ENCODE measurements at regions not wholly inside any gene's neighbourhood (a gene's known extent, or its start where the extent isn't known, plus 50 kb on each side); places are given as distances from the start of the nearest gene placed in this dataset.

- CTCF ChIA-PET = no interaction called here
These were observed 626.7 kb downstream of the PRR16 start for GRCh38 chr5:121090822-121091221.

More at GRCh38 chr5:121090822-121091221, 626.7 kb downstream of the PRR16 start:
- no peak overlapping the region for H2AFZ ChIP-seq (replicated peaks; ENCODE audit: low read length, poor library complexity)
- H4K8ac ChIP-seq (ENCODE audit: low read depth in 2 of 2, low read length in 2 of 2) = no peak overlapping the region
- H3K23ac ChIP-seq (ENCODE audit: low read depth, low read length) = no peak overlapping the region
- POLR2A ChIA-PET (ENCODE audit: unreplicated experiment) = no interaction called here
- no peak overlapping the region for H2BK15ac ChIP-seq (ENCODE audit: low read depth, low read length)
- H3K4me3 ChIP-seq (ENCODE audit: insufficient read depth, low read depth, low read length) = no peak overlapping the region
- no TSS peak for BruUV-seq (replicated peaks)
- no peak overlapping the region for H3K9ac ChIP-seq (ENCODE audit: low read depth, low read length)
- H3K18ac ChIP-seq (ENCODE audit: low read depth, low read length) = no peak overlapping the region
- H4K5ac ChIP-seq (ENCODE audit: low read depth, low read length) = no peak overlapping the region
- no peaks in the 10 kb centered on the region for H3K9me1 ChIP-seq (ENCODE audit: insufficient read depth, low read length)
- no peaks in the 10 kb centered on the region for H3K9me3 ChIP-seq (ENCODE audit: control insufficient read depth, insufficient read depth, low read length)
- no peaks in the 10 kb centered on the region for H3K36me3 ChIP-seq (ENCODE audit: control insufficient read depth, insufficient read depth, low read length)
- H2AK5ac ChIP-seq (ENCODE audit: low read depth, low read length) = no peak overlapping the region
- no peak overlapping the region for H3K4me2 ChIP-seq (ENCODE audit: low read depth, low read length)
- H2BK20ac ChIP-seq (ENCODE audit: low read depth, low read length) = no peak overlapping the region
- WGBS, 2 experiments (ENCODE audit: extremely low coverage in 2 of 2, insufficient read length in 1 of 2) = no CpG with 5 or more reads among the region's 2 CpGs
- intact Hi-C loops (cut with micrococcal nuclease) = no loop called here
- no peak overlapping the region for H3K27ac ChIP-seq (ENCODE audit: insufficient read depth, low read length)
- no peaks in the 10 kb centered on the region for H3K4me1 ChIP-seq (ENCODE audit: control insufficient read depth, insufficient read depth, low read length)
- H4K91ac ChIP-seq (ENCODE audit: insufficient read depth, low read depth, low read length) = no peak overlapping the region
- no peaks in the 10 kb centered on the region for H3K27me3 ChIP-seq (ENCODE audit: control insufficient read depth, insufficient read depth, low read length)
- H3K79me1 ChIP-seq (ENCODE audit: low read depth in 1 of 2, low read length in 2 of 2) = no peaks in the 10 kb centered on the region
- no peaks in the 10 kb centered on the region for H4K20me1 ChIP-seq (ENCODE audit: insufficient read depth, low read length)
- H3K4ac ChIP-seq (ENCODE audit: low read depth, low read length) = no peak overlapping the region
- DNase-seq = peak; percentile 1
- in situ Hi-C loops (cut with MboI; ENCODE audit: low sequenced_read_pairs) = no loop called here
- TF ChIP-seq ELK1 (IDR thresholded peaks at IDR 0.05; ENCODE audit: borderline replicate concordance, low read depth, low read length) (no peak), POLR2A (IDR thresholded peaks at IDR 0.05; ENCODE audit: low read depth, low read length) (no peak), RFX5 (IDR thresholded peaks at IDR 0.05; ENCODE audit: low read depth, low read length) (no peak), MAZ (IDR thresholded peaks at IDR 0.05; ENCODE audit: borderline replicate concordance, low read depth, low read length) (no peak), RCOR1 (IDR thresholded peaks at IDR 0.05; ENCODE audit: insufficient replicate concordance, low read length) (no peak), CEBPB (IDR thresholded peaks at IDR 0.05; ENCODE audit: low read depth, low read length) (no peak), MAFK (IDR thresholded peaks at IDR 0.05; ENCODE audit: low read depth, low read length) (no peak), CHD1 (IDR thresholded peaks at IDR 0.05; ENCODE audit: low read depth, low read length) (no peak), CTCF (conservative IDR thresholded peaks at IDR 0.05; ENCODE audit: low read depth, low read length) (no peak), MXI1 (IDR thresholded peaks at IDR 0.05; ENCODE audit: borderline replicate concordance, low read depth, low read length) (no peak), SMC3 (IDR thresholded peaks at IDR 0.05; ENCODE audit: low read depth, low read length) (no peak), FOS (IDR thresholded peaks at IDR 0.05; ENCODE audit: low read depth, low read length) (no peak), RAD21 (IDR thresholded peaks at IDR 0.05; ENCODE audit: low read length) (no peak), USF2 (IDR thresholded peaks at IDR 0.05; ENCODE audit: low read depth, low read length) (no peak), NFE2L2 (IDR thresholded peaks at IDR 0.05; ENCODE audit: low read depth, low read length) (no peak)
- H3K56ac ChIP-seq (ENCODE audit: extremely low read depth, insufficient read depth, low read length) = no peak overlapping the region
- dilution Hi-C loops (cut with HindIII; ENCODE audit: low sequenced_read_pairs, unreplicated experiment) = no loop called here
- H2BK5ac ChIP-seq (ENCODE audit: low read depth, low read length, poor library complexity, severe bottlenecking) = no peak overlapping the region
- no peak for ATAC-seq (ENCODE audit: low read depth)
- no peak overlapping the region for H2BK120ac ChIP-seq (ENCODE audit: low read depth, low read length)
- H3K14ac ChIP-seq (replicated peaks; ENCODE audit: low read depth, low read length) = no peak overlapping the region
- H2AK9ac ChIP-seq (replicated peaks; ENCODE audit: low read depth, low read length, poor library complexity) = no peak overlapping the region

Data from IMR-90 (cell line).